Gastrocnemius medialis (tissue), 4 donors: ENCODE measurements at regions not wholly inside any gene's neighbourhood (a gene's known extent, or its start where the extent isn't known, plus 50 kb on each side); places are given as distances from the start of the nearest gene placed in this dataset.

Experiments used
- CTCF ChIP-seq, 5 experiments: fragments of 450-650 bp in 3 of 5; fragments of 200-600 bp in 2 of 5; sonication (generic) in 2 of 5; IDR thresholded peaks in 4 of 5; conservative IDR thresholded peaks in 1 of 5; 1 replicate in 4 of 5; 2 replicates in 1 of 5; pipeline ENCODE4 v1.5.1; 2016 to 2019; ENCODE audit warnings: antibody characterized with exemption in 5 of 5, mild to moderate bottlenecking in 3 of 5, moderate library complexity in 3 of 5
- POLR2A ChIP-seq, 2 donors: fragments of 450-650 bp; IDR thresholded peaks; one replicate each; pipeline ENCODE4 v1.6.1; 2017; ENCODE audit warnings: antibody characterized with exemption in 2 of 2, mild to moderate bottlenecking in 2 of 2, moderate library complexity in 2 of 2

- TF ChIP-seq CTCF (IDR thresholded peaks at IDR 0.05 in 4 of 5, conservative IDR thresholded peaks at IDR 0.05 in 1 of 5) (no peak), POLR2A (IDR thresholded peaks at IDR 0.05) (no peak)
Measured at GRCh38 chr5:86735370-86735769, 117.6 kb downstream of the COX7C start.
